SU-DHL-6 (cell line): ENCODE measurements at regions not wholly inside any gene's neighbourhood (a gene's known extent, or its start where the extent isn't known, plus 50 kb on each side); places are given as distances from the start of the nearest gene placed in this dataset.

Experiments used
- CTCF ChIP-seq: fragments of 200-600 bp; sonication (generic); IDR thresholded peaks from one replicate; pipeline ENCODE4 v1.5.1; 2017; ENCODE audit warnings: antibody characterized with exemption, mild to moderate bottlenecking, low read length, moderate library complexity; ENCODE audit not compliant: insufficient read depth, poor library complexity, severe bottlenecking
- EZH2phosphoT487 ChIP-seq: fragments of 200-600 bp; sonication (generic), shearing (Covaris generic); conservative IDR thresholded peaks from 2 replicates; pipeline ENCODE4 v1.6.1; 2018; ENCODE audit warnings: mild to moderate bottlenecking, antibody characterized with exemption, low read length, moderate library complexity, mixed read lengths

DNA sequence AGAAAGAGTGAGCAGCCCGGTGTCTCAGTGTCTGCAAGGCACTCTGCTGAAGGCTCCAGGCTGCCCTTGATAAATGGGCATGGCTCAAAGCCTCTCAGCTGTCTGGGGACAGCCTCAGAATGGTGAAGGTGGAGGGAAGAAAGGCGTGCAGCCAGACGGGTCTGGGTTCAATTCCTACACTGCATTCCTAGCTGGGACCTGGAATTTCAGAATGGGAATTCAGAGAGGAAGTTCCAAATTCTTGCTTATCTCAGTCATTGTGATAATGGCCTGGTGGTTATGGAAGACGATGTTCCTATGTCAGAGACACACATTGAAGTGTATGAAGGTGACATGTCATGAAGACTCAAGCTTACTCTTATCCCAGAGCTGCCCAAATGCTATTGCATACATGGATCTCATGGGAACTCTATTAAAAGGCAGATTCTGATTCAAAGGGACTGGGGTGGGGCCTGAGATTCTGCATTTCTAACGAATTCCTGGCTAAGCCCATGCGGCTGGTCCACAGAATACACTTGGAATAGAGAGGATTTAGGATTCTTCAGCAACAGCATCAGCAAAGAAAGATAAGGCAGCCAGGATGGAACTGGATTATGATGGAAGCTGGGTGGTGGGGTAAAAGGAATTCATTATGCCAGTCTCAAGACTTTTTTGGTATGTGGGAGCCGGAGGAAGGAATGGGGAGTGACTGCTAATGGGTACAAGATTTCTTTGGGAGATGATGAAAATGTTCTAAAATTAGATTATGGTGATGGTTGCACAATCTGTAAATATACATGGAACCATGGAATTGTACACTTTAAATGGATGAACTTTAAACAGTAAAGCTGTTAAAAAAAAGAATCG lies 82.6 kb upstream of the ZMIZ1 start:
- TF ChIP-seq CTCF = no peak
- no peak for TF ChIP-seq EZH2phosphoT487
